OCI-LY3 (cell line): ENCODE measurements at regions not wholly inside any gene's neighbourhood (a gene's known extent, or its start where the extent isn't known, plus 50 kb on each side); places are given as distances from the start of the nearest gene placed in this dataset.

Experiments
- H2AFZ ChIP-seq: fragments of 200-600, 300-600 bp; shearing (Covaris generic); 2 replicates; pipeline ENCODE4 v1.6.0; 2014; ENCODE audit warnings: antibody characterized with exemption, low read depth, low read length
- H3K27ac ChIP-seq: fragments of 200-600, 300-600 bp; sonication (generic); 2 replicates; pipeline ENCODE4 v1.5.1; 2014; ENCODE audit warnings: mild to moderate bottlenecking, low read length, moderate library complexity, mixed read lengths
- H3K27me3 ChIP-seq: fragments of 200-600, 300-600 bp; sonication (generic); 2 replicates; pipeline ENCODE4 v1.6.1; 2014; ENCODE audit warnings: low read depth, low read length, mixed read lengths
- H3K36me3 ChIP-seq: fragments of 200-600, 300-600 bp; sonication (generic); replicated peaks from 2 replicates; pipeline ENCODE3; 2014; ENCODE audit warnings: low read depth, low read length, mixed read lengths
- H3K4me1 ChIP-seq: fragments of 300-600, 200-600 bp; sonication (generic); 2 replicates; pipeline ENCODE4 v1.6.1; 2014; ENCODE audit warnings: low read length, mixed read lengths
- H3K4me2 ChIP-seq: fragments of 200-600, 300-600 bp; sonication (generic); 2 replicates; pipeline ENCODE4 v1.6.1; 2014; ENCODE audit warnings: low read length, mixed read lengths
- H3K4me3 ChIP-seq: fragments of 300-600, 200-600 bp; sonication (generic); 2 replicates; pipeline ENCODE4 v1.5.1; 2014; ENCODE audit warnings: antibody characterized with exemption, mild to moderate bottlenecking, low read length, moderate library complexity
- H3K79me2 ChIP-seq: fragments of 300-600, 200-600 bp; shearing (Covaris generic); 2 replicates; pipeline ENCODE4 v1.6.1; 2014; ENCODE audit warnings: mild to moderate bottlenecking, low read length, mixed read lengths
- H3K9ac ChIP-seq: fragments of 300-600, 200-600 bp; shearing (Covaris generic); 2 replicates; pipeline ENCODE4 v1.6.0; 2014; ENCODE audit warnings: mild to moderate bottlenecking, low read length, moderate library complexity
- H3K9me3 ChIP-seq: fragments of 200-600, 300-600 bp; shearing (Covaris generic); 2 replicates; pipeline ENCODE4 v1.6.1; 2014; ENCODE audit warnings: low read length, mixed read lengths; ENCODE audit not compliant: insufficient read depth
- H4K20me1 ChIP-seq: fragments of 200-600, 300-600 bp; sonication (generic); 2 replicates; pipeline ENCODE4 v1.6.1; 2016; ENCODE audit warnings: low read length, mixed read lengths; ENCODE audit not compliant: insufficient read depth
- EZH2phosphoT487 ChIP-seq: fragments of 200-600 bp; shearing (Covaris generic); IDR thresholded peaks from 2 replicates; pipeline ENCODE4 v1.6.1; 2018; ENCODE audit warnings: antibody characterized with exemption, mixed run types, low read depth
- TF ChIP-seq, protein P1 (sequence below): fragments of 200-600, 300-600 bp; sonication (generic); IDR thresholded peaks from 2 replicates; pipeline ENCODE4 v1.5.1; 2014; ENCODE audit warnings: antibody characterized with exemption, low read length, low read depth

GRCh38 chr19:27684293-27684692 is 1528.7 kb downstream of the UQCRFS1 start:
- TF ChIP-seq EZH2phosphoT487: no peak
- TF ChIP-seq, protein P1, sequence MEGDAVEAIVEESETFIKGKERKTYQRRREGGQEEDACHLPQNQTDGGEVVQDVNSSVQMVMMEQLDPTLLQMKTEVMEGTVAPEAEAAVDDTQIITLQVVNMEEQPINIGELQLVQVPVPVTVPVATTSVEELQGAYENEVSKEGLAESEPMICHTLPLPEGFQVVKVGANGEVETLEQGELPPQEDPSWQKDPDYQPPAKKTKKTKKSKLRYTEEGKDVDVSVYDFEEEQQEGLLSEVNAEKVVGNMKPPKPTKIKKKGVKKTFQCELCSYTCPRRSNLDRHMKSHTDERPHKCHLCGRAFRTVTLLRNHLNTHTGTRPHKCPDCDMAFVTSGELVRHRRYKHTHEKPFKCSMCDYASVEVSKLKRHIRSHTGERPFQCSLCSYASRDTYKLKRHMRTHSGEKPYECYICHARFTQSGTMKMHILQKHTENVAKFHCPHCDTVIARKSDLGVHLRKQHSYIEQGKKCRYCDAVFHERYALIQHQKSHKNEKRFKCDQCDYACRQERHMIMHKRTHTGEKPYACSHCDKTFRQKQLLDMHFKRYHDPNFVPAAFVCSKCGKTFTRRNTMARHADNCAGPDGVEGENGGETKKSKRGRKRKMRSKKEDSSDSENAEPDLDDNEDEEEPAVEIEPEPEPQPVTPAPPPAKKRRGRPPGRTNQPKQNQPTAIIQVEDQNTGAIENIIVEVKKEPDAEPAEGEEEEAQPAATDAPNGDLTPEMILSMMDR: no peak
- Histone ChIP-seq H3K27ac (no peak overlapping the region), H3K79me2 (no peaks in the 10 kb centered on the region), H3K9ac (no peak overlapping the region), H3K36me3 (peaks cover 3% of the 10 kb centered on the region), H3K9me3 (no peaks in the 10 kb centered on the region), H3K4me1 (no peaks in the 10 kb centered on the region), H2AFZ (no peak overlapping the region), H3K27me3 (no peaks in the 10 kb centered on the region), H3K4me3 (no peak overlapping the region), H4K20me1 (no peaks in the 10 kb centered on the region), H3K4me2 (no peak overlapping the region)

DNA sequence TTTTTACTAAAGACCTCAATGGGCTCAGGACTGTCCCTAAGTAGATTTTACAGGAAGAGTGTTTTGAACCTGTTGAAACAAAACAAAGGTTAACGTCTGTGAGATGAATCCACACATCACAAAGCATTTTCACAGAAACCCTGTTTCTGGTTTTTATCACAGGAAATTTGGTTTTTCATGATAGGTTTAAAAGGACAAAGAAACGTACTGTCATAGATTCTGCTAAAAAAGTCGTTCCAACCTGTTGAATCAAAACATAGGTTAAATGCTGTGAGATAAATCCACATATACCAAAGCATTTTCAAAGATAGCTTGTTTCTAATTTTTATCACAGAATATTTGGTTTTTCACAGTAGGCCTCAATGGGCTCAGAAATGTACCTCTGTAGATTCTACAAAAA is 1531.0 kb downstream of the UQCRFS1 start:
- H4K20me1 ChIP-seq: no peaks in the 10 kb centered on the region
- no peak for TF ChIP-seq EZH2phosphoT487
- TF ChIP-seq, protein P1: no peak
- H3K4me1 ChIP-seq: no peaks in the 10 kb centered on the region
- H3K4me2 ChIP-seq: no peak overlapping the region
- H3K4me3 ChIP-seq: no peak overlapping the region
- no peak overlapping the region for H3K9ac ChIP-seq
- H3K9me3 ChIP-seq: no peaks in the 10 kb centered on the region
- no peaks in the 10 kb centered on the region for H3K79me2 ChIP-seq
- peaks cover 3% of the 10 kb centered on the region for H3K36me3 ChIP-seq
- H3K27ac ChIP-seq: no peak overlapping the region
- H2AFZ ChIP-seq: no peak overlapping the region
- no peaks in the 10 kb centered on the region for H3K27me3 ChIP-seq

GRCh38 chr19:27679905-27680304 is 1533.0 kb downstream of the UQCRFS1 start:
- H2AFZ ChIP-seq: no peak overlapping the region
- no peak overlapping the region for H3K9ac ChIP-seq
- no peaks in the 10 kb centered on the region for H3K4me1 ChIP-seq
- no peaks in the 10 kb centered on the region for H3K36me3 ChIP-seq
- no peak overlapping the region for H3K27ac ChIP-seq
- no peak overlapping the region for H3K4me2 ChIP-seq
- H3K27me3 ChIP-seq: no peaks in the 10 kb centered on the region
- no peaks in the 10 kb centered on the region for H3K9me3 ChIP-seq
- no peak for TF ChIP-seq EZH2phosphoT487
- TF ChIP-seq, protein P1: no peak
- no peaks in the 10 kb centered on the region for H3K79me2 ChIP-seq
- no peak overlapping the region for H3K4me3 ChIP-seq
- H4K20me1 ChIP-seq: no peaks in the 10 kb centered on the region

DNA sequence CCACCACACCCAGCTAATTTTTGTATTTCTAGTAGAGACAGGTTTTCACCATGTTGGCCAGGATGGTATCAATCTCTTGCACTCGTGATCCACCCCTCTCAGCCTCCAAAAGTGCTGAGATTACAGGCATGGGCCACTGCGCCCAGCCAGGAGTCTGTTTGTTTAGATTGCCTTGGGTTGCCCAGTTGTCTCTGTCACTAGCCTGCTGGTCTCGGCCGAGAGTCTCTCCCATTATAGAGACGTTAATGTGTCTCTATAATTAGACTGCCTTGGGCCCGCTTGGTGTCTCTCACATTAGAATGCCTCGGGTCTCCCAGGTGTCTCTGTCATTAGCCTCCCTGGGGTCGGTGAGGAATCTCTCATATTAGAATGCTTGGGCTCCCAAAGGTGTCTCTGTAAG is 1533.6 kb downstream of the UQCRFS1 start:
- Histone ChIP-seq H3K4me3 (no peak overlapping the region), H3K36me3 (no peaks in the 10 kb centered on the region), H3K27me3 (no peaks in the 10 kb centered on the region), H3K9me3 (no peaks in the 10 kb centered on the region), H3K9ac (no peak overlapping the region), H2AFZ (no peak overlapping the region), H4K20me1 (no peaks in the 10 kb centered on the region), H3K27ac (no peak overlapping the region), H3K79me2 (no peaks in the 10 kb centered on the region), H3K4me2 (no peak overlapping the region), H3K4me1 (no peaks in the 10 kb centered on the region)
- TF ChIP-seq EZH2phosphoT487: no peak
- TF ChIP-seq, protein P1: no peak
